Endothelial cell of hepatic sinusoid (primary cell): ENCODE measurements at regions not wholly inside any gene's neighbourhood (a gene's known extent, or its start where the extent isn't known, plus 50 kb on each side); places are given as distances from the start of the nearest gene placed in this dataset.
"Not testable (repeated sequence)": the region's sequence is repeated elsewhere in the genome, so short reads cannot be mapped to it uniquely, and the experiment has no call there.

ENCODE experiments used
- in situ Hi-C: cut with HindIII; loops from 2 replicates; pipeline ENCODE4 v1.10.0; 2017; ENCODE audit warnings: low sequenced_read_pairs

DNA sequence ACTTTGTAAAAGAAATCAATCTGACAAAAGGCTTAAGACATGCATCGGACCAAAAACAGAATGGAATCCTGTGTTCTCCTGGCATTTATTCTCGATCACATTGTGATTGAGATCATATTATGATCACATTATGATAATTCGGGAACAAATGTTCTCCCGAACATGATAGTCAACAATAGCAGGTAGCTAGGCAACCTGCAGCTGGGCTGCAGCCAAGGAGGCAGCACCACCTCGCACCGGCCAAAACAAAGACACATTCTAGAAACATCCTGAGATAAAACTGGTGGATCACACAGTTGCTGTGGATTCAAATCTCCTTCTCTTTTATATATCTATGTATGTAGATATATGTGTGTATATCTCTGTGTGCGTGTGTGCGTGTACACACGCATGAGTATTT lies 480.6 kb upstream of the CYLC2 start:
- in situ Hi-C loops, result no loop called here

DNA sequence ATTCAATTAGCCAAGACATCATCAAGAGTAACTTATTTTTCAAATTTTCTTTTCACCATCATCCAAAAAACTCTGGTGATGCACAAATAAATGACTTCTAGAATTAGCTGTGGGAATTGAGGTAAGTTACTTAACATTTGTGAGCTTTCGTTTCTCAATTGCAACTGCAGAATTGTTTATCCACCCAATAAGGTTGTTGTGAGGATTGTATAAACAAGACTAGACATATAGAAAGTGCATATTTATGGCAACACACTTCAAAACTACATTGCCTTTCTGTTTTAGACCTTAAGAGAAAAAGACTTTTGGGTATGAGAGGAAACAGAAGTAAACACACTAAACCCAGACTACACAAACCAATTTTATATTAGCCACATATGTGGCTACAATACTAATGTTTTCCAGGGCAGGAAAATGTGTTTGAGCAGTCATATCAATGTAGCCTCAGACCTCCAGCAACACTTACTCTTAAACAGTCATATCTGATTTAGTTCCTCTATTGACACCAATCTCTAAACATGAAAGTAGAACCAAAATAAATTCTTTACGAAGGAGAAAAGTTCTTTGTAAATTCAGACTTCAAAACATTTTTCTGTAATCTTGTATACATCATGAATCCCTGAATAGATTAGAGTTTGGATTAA lies 488.0 kb upstream of the CYLC2 start:
- in situ Hi-C loops, result no loop called here

DNA sequence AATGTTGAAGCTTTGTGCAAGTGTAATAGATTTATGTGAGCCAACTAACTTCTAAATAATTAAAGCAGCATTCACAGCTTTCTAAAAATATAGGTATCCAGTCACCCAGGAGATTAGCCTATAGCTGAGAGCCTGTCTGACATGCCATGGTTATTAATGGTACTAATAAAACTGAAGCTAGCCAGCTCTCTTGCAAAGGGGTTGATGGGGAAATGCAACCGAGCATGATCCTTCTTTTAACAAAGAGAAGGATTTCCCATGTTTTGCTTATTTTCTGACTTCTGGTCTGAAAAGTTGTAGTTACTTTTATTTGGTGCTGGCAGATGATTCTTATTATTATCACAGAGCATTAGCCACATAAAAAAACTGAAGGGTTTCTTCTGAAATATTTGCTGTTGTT lies 488.7 kb upstream of the CYLC2 start:
- in situ Hi-C loops, result no loop called here

DNA sequence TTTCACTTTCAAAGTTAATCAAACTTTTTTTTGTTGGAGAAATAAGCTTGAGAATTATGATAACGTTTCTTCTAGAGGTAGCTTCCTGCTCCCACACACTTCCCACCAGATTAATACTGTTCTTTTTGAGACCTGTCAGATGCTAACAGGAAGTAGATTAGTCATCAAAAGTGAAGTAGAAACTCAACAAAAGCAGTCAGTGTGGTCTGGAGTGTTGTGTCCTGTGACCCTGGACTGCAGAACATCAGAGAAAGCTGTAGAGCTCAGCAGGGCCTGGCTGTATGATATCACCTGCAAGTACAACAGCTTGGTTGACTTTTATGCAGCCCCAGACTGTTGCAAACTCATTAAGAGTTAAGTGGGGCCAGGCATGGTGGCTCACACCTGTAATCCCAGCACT lies 495.7 kb upstream of the CYLC2 start:
- in situ Hi-C loops, result no loop called here

DNA sequence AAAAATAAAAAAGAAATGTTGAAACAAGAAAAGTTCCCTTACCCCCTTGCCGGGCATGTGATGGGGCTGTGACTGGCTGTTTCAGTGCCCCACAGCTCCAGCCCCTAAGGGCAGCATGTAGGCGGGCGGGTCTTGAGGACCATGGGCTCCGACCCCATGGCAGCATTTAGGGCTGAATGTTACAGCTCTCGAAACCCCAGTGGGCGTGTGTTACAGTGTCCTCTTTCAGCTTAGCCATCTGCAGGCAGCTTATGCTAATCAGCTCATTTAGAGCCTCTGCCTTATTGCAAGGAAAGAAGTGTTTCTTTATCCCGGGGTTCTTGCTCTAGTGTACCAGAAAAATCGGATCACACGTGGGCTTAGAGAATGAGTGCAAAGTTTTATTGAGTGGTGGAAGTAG lies 497.4 kb upstream of the CYLC2 start:
- in situ Hi-C loops, result no loop called here

DNA sequence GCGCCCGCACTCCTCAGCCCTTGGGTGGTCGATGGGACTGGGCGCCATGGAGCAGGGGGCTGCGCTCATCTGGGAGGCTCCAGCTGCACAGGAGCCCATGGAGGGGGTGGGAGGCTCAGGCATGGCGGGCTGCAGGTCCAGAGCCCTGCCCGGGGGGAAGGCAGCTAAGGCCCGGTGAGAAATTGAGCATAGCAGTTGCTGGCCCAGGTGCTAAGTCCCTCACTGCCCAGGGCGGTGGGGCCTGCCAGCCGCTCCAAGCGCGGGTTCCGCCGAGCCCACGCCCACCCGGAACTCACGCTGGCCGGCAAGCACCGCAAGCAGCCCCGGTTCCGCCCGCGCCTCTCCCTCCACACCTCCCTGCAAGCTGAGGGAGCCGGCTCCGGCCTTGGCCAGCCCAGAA lies 508.2 kb upstream of the CYLC2 start:
- in situ Hi-C loops, result not testable (repeated sequence)

DNA sequence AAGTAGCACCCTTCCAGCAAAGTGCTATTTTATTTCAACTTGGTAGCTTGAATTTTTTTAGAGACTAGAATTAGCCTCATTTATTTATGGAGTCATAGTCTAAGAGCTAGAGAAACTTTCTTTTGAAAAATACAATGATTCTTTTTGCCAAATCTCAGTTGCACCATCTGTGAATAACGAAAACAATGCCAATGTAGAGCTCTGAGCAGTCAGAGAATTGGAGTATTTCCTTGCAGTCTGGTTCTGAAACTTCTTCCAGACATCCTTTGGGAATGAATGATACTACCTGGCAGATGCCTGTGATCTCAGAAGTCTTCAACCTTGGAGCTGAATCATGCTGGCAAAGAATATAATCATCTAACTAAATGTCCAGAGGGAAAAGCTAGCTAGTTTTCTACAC lies 511.5 kb upstream of the CYLC2 start:
- in situ Hi-C loops, result no loop called here

DNA sequence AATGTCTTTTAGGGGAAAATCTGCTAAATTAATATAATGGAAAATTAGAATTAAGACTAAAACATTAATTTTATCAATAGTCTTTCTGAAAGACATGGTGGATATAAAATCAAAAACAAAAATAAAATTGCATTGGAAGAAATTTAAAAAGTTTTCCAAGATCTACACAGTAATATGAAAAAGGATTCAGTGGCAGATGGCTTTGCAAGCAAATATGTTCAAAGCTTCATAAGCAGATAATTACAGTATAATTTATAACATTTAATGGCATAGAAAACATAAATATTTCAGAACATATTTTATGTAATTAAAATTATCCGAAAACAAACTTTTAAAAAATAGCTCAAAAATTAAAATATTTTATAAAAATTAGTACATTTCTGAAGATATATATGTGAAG lies 512.4 kb upstream of the CYLC2 start:
- in situ Hi-C loops, result no loop called here

DNA sequence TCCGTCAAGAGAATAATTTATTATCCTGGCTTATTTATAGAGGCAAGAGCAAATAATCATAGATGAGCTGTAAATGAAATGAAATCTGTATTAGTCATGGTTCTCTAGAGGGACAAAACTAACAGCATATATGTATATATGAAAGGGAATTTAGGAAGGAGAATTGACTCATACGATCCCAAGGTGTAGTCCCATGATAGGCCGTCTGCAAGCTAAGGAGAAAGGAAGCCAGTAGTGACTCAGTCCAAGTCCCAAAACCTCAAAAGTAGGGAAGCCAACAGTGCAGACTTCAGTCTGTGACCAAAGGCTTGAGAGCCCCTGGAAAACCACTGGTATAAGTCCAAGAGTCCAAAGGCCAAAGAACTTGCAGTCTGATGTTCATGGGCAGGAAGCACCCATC lies 515.9 kb upstream of the CYLC2 start:
- in situ Hi-C loops, result no loop called here

DNA sequence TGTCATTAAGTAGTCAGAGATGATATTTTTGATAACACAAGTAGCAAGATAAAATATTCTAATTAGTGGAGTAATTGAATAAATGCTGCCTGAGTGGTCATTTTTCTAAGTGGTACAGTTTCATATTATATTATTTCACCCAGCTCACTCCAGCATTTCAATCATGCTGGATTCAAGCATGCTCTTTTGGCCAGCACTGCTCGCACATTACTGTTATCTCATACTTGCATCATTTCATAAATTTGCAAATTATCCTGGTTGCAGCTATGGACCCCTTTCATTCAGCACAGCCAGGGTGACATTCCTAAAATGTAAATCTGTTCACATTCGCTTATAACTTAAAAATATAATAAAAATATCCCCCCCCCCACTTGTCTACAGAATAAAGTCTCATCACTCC lies 520.8 kb upstream of the CYLC2 start:
- in situ Hi-C loops, result no loop called here

DNA sequence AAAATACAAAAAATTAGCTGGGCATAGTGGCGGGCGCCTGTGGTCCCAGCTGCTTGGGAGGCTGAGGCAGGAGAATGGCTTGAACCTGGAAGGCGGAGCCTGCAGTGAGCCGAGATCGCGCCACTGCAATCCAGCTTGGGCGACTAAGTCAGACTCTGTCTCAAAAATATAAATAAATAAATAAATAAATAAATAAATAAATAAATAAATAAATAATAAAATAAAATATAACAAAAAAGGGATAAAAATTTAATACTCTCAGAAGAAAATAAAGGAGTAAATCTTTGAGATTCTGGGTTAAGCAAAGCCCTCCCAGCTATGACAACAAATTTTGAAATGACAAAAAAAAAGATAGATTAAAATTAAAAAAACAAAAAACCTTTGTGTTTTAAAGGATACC lies 525.7 kb upstream of the CYLC2 start:
- in situ Hi-C loops, result not testable (repeated sequence)

DNA sequence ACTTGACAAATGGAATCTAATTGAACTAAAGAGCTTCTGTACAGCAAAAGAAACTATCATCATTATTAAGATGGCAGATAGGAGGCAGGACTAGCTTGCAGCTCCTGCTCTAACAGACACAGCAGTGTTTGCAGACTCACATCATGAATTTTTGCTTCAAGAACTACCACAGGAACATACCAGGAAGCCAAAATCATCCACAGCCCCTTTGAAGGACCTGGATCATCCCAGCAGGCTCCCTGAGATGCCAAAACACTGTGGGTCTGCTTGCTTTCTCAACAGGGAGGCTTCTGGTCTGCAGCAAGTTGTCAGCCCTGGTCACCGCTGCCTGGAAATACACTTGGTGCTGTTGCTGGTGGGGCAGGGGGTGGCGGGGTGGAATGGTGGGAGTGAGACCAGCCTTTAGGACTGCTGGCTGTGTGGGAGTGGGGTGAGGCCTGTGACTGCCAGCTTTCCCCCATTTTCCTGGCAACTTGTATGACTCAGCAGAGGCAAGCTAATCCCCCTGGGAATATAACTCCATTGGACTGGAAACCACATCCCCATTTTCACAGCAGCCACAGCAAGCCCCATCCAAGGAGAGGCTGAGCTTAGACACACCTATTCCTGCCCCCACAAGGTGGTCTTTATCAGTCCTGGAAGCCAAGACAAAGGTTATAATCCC lies 533.8 kb upstream of the CYLC2 start:
- in situ Hi-C loops, result no loop called here

DNA sequence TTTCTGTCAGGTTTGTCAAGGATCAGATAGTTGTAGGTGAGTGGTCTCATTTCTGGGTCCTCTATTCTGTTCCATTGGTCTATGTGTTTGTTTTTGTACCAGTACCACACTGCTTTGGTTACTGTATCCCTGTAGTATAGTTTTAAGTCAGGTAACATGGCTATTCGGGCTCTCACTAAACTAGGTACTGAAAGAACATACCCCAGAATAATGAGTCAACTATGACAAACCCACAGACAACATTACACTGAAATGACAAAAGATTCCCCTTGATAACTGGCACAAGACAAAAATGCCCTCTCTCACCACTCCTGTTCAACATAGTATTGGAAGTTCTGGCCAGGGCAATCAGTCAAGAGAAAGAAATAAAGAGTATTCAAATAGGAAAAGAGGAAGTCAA lies 535.3 kb upstream of the CYLC2 start:
- in situ Hi-C loops, result no loop called here

DNA sequence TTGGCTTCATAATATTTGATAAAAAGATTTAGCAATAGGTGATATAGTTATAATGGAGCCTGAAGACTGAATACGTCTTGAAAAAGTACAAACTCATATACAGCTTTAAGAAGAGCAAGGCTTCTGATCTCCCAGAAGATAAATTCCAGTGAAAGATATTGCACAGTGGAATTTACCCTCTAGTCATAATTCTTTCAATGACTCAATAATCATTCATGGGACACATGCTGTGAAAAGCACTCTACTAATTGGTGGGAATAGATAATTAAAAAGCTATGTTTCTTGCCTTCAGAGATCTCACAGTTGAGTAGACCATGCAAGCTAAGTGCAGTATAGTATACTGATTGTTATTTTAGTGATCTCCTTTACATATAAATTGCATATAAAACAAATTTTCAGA lies 538.6 kb upstream of the CYLC2 start:
- in situ Hi-C loops, result no loop called here

DNA sequence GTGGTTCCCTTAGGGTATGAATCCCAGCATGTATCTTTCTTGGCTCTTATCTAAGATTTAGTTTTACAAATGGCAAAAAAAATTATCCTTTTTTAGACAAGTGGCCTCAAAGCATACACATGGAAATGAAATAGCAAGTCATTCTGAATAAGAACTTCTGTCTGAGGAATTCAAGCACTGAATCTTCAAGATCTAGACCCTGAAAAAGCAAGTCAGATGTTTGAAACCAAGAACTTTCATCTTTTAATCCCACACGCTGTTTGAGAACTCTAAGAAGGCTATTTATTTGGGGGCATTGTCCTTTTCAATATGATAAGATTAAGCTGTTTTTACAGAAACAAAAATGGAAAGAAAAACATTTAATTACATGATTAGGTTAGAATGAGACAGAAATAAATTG lies 549.2 kb upstream of the CYLC2 start:
- in situ Hi-C loops, result no loop called here

DNA sequence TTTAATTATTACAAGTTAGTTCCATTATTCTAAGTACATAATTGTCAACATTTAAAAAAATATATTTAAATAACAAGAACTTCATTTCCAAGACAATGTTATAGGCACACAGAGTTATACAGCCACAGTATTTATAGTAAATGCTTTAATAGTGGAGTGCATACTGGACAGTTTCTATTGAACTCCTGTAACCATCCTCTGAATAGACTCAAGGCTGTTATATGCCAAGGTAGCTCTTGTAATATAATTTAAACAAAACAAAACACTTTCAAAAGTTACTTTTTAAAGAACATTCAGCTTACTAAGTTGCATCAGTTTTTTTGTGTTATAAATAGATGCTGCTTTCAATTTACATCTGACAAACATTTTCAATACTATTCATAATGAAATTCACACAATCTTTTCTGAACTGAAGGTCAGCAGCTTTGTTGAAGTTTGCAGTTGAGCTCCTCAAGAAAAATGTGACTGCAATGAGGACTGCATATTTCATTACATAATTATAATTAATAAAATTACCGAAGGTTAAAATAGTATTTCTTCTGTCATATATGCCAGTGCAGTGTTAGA lies 549.9 kb upstream of the CYLC2 start:
- in situ Hi-C loops, result no loop called here

DNA sequence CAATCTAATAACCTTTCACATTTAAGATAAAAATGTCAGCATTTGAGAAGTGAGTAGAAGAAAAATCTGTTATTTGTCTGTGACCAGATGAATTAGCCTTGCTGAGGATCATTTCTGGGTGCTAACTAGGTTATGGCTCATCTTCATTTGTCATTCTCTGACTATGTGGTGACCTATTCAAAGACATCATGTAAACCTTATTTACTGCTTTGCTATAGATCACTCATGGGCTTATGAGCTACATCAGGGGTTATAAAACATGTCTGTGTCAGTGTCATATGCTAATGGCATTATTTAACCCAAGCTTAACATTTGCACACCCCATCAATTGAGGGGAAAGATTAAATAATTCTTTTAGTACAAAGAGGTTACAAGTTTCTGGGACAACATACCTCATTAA lies 555.5 kb upstream of the CYLC2 start:
- in situ Hi-C loops, result no loop called here

DNA sequence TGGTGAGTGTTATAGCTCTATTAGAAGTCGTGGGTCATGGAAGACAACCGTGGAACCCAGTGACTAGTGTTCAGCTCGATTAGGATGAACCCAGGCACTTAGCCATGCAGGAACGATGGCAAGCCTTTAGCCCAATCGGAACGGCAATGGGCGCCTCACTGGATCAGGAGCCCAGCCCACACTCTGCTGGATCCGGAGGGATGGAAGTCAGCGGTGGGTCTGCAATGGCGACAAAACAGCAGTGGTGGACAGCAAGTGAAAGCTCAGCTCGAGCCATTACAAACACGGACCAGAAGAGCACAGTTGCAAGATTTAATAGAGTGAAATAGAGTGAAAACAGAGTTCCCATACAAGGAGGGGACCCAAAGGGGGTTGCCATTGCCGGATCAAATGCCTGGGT lies 558.5 kb upstream of the CYLC2 start:
- in situ Hi-C loops, result not testable (repeated sequence)

DNA sequence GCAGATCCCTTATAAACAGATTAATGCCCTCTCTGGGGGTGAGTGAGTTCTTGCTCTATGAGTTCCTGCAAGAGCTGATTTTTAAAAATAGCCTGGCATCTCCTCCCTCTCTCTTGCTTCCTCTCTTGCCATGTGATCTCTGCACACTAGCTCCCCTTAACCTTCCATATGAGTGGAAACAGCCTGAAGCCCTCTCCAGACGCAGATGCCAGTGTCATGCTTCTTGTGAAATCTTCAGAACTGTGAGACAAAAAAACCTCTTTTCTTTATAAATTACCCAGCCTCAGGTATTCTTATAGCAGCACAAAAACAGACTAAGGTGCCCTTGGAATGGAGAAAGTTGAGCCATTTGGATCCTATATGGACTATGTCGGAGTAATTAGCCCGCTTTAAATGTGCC lies 559.7 kb upstream of the CYLC2 start:
- in situ Hi-C loops, result no loop called here

DNA sequence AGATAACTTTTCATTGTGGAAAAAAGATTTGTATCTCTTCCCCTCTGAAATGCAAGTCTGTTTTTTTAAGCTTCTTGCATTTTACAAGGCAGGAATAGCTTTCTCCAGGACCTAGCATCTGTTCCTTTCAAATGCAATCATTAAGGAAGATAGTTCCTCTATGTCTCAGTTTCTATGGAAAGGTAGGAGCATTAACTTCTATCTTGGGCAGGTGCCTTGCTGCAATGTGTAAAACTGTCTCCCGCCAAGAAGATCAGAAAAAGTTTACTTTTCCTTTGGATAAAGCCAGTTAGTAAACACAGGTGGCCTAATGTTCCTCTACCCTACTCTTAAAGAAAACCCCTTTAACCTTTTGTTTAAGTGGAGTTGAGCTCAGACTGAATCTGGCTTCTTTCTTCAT lies 560.6 kb upstream of the CYLC2 start:
- in situ Hi-C loops, result no loop called here

DNA sequence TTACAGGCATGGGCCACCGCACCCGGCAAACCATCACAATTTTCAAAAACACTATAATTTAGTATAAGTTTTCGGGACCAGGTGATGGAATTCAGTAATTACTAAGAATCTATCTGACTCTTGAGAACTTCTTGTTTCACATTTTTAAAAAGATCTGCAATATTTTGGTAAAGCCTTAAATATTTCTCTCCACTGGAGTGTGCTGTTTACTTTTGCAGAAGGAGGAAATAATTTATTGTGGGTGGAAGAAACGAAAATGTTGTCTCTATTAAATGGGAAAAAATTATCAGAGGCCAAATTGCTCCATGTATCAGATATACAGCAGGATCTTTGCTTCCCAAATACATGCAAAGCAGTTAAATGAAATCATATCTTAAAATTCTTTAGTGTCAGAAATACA lies 566.8 kb upstream of the CYLC2 start:
- in situ Hi-C loops, result no loop called here

DNA sequence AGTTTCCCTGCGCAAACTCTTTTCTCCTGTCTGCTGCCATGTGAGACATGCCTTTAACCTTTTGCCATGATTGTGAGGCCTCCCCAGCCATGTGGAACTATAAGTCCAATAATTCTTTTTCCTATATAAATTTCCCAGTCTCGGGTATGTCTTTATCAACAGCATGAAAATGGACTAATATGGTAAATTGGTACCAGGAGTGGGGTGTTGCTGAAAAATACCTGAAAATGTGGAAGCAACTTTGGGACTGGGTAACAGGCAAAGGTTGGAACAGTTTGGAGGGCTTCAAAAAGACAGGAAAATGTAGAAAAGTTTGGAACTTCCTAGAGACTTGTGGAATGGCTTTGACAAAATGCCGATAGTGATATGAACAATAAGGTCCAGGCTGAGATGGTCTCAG lies 578.9 kb upstream of the CYLC2 start:
- in situ Hi-C loops, result not testable (repeated sequence)
